ENCODE measurements at regions not wholly inside any gene's neighbourhood (a gene's known extent, or its start where the extent isn't known, plus 50 kb on each side); places are given as distances from the start of the nearest gene placed in this dataset.

- TF ChIP-seq, protein P1, sequence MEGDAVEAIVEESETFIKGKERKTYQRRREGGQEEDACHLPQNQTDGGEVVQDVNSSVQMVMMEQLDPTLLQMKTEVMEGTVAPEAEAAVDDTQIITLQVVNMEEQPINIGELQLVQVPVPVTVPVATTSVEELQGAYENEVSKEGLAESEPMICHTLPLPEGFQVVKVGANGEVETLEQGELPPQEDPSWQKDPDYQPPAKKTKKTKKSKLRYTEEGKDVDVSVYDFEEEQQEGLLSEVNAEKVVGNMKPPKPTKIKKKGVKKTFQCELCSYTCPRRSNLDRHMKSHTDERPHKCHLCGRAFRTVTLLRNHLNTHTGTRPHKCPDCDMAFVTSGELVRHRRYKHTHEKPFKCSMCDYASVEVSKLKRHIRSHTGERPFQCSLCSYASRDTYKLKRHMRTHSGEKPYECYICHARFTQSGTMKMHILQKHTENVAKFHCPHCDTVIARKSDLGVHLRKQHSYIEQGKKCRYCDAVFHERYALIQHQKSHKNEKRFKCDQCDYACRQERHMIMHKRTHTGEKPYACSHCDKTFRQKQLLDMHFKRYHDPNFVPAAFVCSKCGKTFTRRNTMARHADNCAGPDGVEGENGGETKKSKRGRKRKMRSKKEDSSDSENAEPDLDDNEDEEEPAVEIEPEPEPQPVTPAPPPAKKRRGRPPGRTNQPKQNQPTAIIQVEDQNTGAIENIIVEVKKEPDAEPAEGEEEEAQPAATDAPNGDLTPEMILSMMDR (IDR thresholded peaks at IDR 0.05) = no peak
- no peak for TF ChIP-seq POLR2A (IDR thresholded peaks at IDR 0.05)
Measured at GRCh38 chr4:11698033-11698432, 269.3 kb upstream of the HS3ST1 start.
